IPS DF 6.9 (cell line): ENCODE measurements at regions not wholly inside any gene's neighbourhood (a gene's known extent, or its start where the extent isn't known, plus 50 kb on each side); places are given as distances from the start of the nearest gene placed in this dataset.
"Not testable (repeated sequence)": the region's sequence is repeated elsewhere in the genome, so short reads cannot be mapped to it uniquely, and the experiment has no call there.

Source experiments
- DNase-seq: peaks from one replicate; pipeline ENCODE4 v3.0.0-alpha.2; 2013; ENCODE audit warnings: low read depth, low spot score
- H3K27ac ChIP-seq: one replicate; pipeline ENCODE4 v1.5.1; 2013; ENCODE audit warnings: low read length, control low read depth
- H3K27me3 ChIP-seq: 2 replicates; pipeline ENCODE4 v1.6.1; 2013; ENCODE audit warnings: mild to moderate bottlenecking, low read length; ENCODE audit not compliant: control insufficient read depth, insufficient read depth
- H3K36me3 ChIP-seq: 2 replicates; pipeline ENCODE4 v1.6.1; 2013; ENCODE audit warnings: low read length; ENCODE audit not compliant: control insufficient read depth, insufficient read depth
- H3K4me1 ChIP-seq: 2 replicates; pipeline ENCODE4 v1.6.1; 2013; ENCODE audit warnings: low read length; ENCODE audit not compliant: control insufficient read depth, insufficient read depth
- H3K4me3 ChIP-seq: 2 replicates; pipeline ENCODE4 v1.5.1; 2013; ENCODE audit warnings: mild to moderate bottlenecking, low read length
- H3K9me3 ChIP-seq: 2 replicates; pipeline ENCODE4 v1.6.1; 2013; ENCODE audit warnings: low read length, inconsistent platforms; ENCODE audit not compliant: control insufficient read depth, insufficient read depth
- WGBS: extraction: QIAGEN DNeasy Blood & Tissue Kit; methylation state at CpG from one replicate; pipeline ENCODE4 v1.1.7; 2013; ENCODE audit warnings: mixed read lengths, missing lambda C conversion rate; ENCODE audit not compliant: insufficient read length, insufficient coverage; 5-methylcytosine and 5-hydroxymethylcytosine counted together

- DNase-seq = no peak
- H3K4me1 ChIP-seq = no peaks in the 10 kb centered on the region; the same call in 1 of the 2 replicates
- H3K4me3 ChIP-seq = no peak overlapping the region
- no CpG with 5 or more reads among the region's 1 CpG for WGBS
- H3K27me3 ChIP-seq = no peaks in the 10 kb centered on the region
- H3K9me3 ChIP-seq = no peaks in the 10 kb centered on the region
- no peaks in the 10 kb centered on the region for H3K36me3 ChIP-seq
- no peak overlapping the region for H3K27ac ChIP-seq
These were observed 234.2 kb downstream of the TOX3 start for GRCh38 chr16:52312716-52313115.

GRCh38 chr16:52309446-52310416, 237.2 kb downstream of the TOX3 start:
- Histone ChIP-seq H3K4me1 (no peaks in the 10 kb centered on the region; the same call in 1 of the 2 replicates), H3K27ac (no peak overlapping the region), H3K36me3 (no peaks in the 10 kb centered on the region), H3K27me3 (no peaks in the 10 kb centered on the region), H3K9me3 (no peaks in the 10 kb centered on the region), H3K4me3 (no peak overlapping the region)
- DNase-seq = no peak
- WGBS = no CpG with 5 or more reads among the region's 6 CpGs

- no peak overlapping the region for H3K27ac ChIP-seq
- H3K4me1 ChIP-seq = no peaks in the 10 kb centered on the region; the same call in 1 of the 2 replicates
- no peak for DNase-seq
- H3K36me3 ChIP-seq = no peaks in the 10 kb centered on the region
- no peak overlapping the region for H3K4me3 ChIP-seq
- H3K9me3 ChIP-seq = no peaks in the 10 kb centered on the region
- WGBS = no CpG with 5 or more reads among the region's 3 CpGs
- H3K27me3 ChIP-seq = no peaks in the 10 kb centered on the region
These were observed 238.9 kb downstream of the TOX3 start for GRCh38 chr16:52308051-52308450.

GRCh38 chr16:52301026-52301425, 245.9 kb downstream of the TOX3 start:
- Histone ChIP-seq H3K4me3 (no peak overlapping the region), H3K27me3 (no peaks in the 10 kb centered on the region), H3K27ac (no peak overlapping the region), H3K4me1 (no peaks in the 10 kb centered on the region), H3K9me3 (no peaks in the 10 kb centered on the region), H3K36me3 (no peaks in the 10 kb centered on the region)
- DNase-seq = no peak
- no CpG with 5 or more reads among the region's 4 CpGs for WGBS

GRCh38 chr16:52298769-52299168, 248.2 kb downstream of the TOX3 start:
- no peaks in the 10 kb centered on the region for H3K27me3 ChIP-seq
- no peaks in the 10 kb centered on the region for H3K4me1 ChIP-seq
- no peak overlapping the region for H3K27ac ChIP-seq
- H3K36me3 ChIP-seq = no peaks in the 10 kb centered on the region
- no peaks in the 10 kb centered on the region for H3K9me3 ChIP-seq
- no peak for DNase-seq
- no peak overlapping the region for H3K4me3 ChIP-seq

- H3K4me3 ChIP-seq, DNase-seq, H3K27ac ChIP-seq, H3K36me3 ChIP-seq, H3K4me1 ChIP-seq, H3K9me3 ChIP-seq, H3K27me3 ChIP-seq: not testable (repeated sequence)
- no CpG with 5 or more reads among the region's 4 CpGs for WGBS
These were observed 250.1 kb downstream of the TOX3 start for GRCh38 chr16:52296706-52297315.

- Histone ChIP-seq H3K36me3 (no peaks in the 10 kb centered on the region), H3K4me3 (no peak overlapping the region), H3K27ac (no peak overlapping the region), H3K9me3 (no peaks in the 10 kb centered on the region), H3K27me3 (no peaks in the 10 kb centered on the region), H3K4me1 (no peaks in the 10 kb centered on the region)
- DNase-seq = no peak
- no CpG with 5 or more reads among the region's 2 CpGs for WGBS
These were observed 250.9 kb downstream of the TOX3 start for GRCh38 chr16:52296076-52296475.

GRCh38 chr16:52294660-52295059, 252.3 kb downstream of the TOX3 start:
- DNase-seq = no peak
- H3K4me3 ChIP-seq = no peak overlapping the region
- whole genome bisulfite sequencing = no CpG with 5 or more reads among the region's 3 CpGs
- H3K36me3 ChIP-seq = no peaks in the 10 kb centered on the region
- no peaks in the 10 kb centered on the region for H3K4me1 ChIP-seq
- no peaks in the 10 kb centered on the region for H3K9me3 ChIP-seq
- H3K27ac ChIP-seq = no peak overlapping the region
- H3K27me3 ChIP-seq = no peaks in the 10 kb centered on the region

GRCh38 chr16:52293204-52293603, 253.7 kb downstream of the TOX3 start:
- H3K4me1 ChIP-seq = no peaks in the 10 kb centered on the region
- no peak overlapping the region for H3K27ac ChIP-seq
- H3K9me3 ChIP-seq = no peaks in the 10 kb centered on the region
- no peaks in the 10 kb centered on the region for H3K36me3 ChIP-seq
- no peak for DNase-seq
- H3K27me3 ChIP-seq = no peaks in the 10 kb centered on the region
- H3K4me3 ChIP-seq = no peak overlapping the region
- WGBS = no CpG with 5 or more reads among the region's 2 CpGs

- no peak overlapping the region for H3K4me3 ChIP-seq
- no peaks in the 10 kb centered on the region for H3K27me3 ChIP-seq
- no peaks in the 10 kb centered on the region for H3K4me1 ChIP-seq
- WGBS = no CpG with 5 or more reads among the region's 4 CpGs
- H3K27ac ChIP-seq = no peak overlapping the region
- H3K9me3 ChIP-seq = no peaks in the 10 kb centered on the region
- no peaks in the 10 kb centered on the region for H3K36me3 ChIP-seq
- DNase-seq = no peak
These were observed 263.2 kb downstream of the TOX3 start for GRCh38 chr16:52283584-52284375.
